HG03575 (cell line): ENCODE measurements at regions not wholly inside any gene's neighbourhood (a gene's known extent, or its start where the extent isn't known, plus 50 kb on each side); places are given as distances from the start of the nearest gene placed in this dataset.
"Not testable (repeated sequence)": the region's sequence is repeated elsewhere in the genome, so short reads cannot be mapped to it uniquely, and the experiment has no call there.

Experiments
- ATAC-seq: cut with Tn5 transposase; IDR thresholded peaks from one replicate; pipeline ENCODE4 v1.9.1; 2021; ENCODE audit not compliant: unreplicated experiment, insufficient number of reproducible peaks, low FRiP score; ENCODE audit errors: extremely low read depth

GRCh38 chr2:144825331-144826020 lies 305.6 kb upstream of the ZEB2 start:
- no peak for ATAC-seq

- no peak for ATAC-seq
Measured at GRCh38 chr2:144824306-144825080, 304.6 kb upstream of the ZEB2 start.

GRCh38 chr2:144822966-144823365 lies 303.0 kb upstream of the ZEB2 start:
- ATAC-seq = no peak

- ATAC-seq = no peak
Measured at GRCh38 chr2:144812288-144812687, 292.4 kb upstream of the ZEB2 start.

- no peak for ATAC-seq
Measured at GRCh38 chr2:144801766-144802165, 281.8 kb upstream of the ZEB2 start.

GRCh38 chr2:144801325-144801724 lies 281.4 kb upstream of the ZEB2 start:
- no peak for ATAC-seq

GRCh38 chr2:144798989-144799388 lies 279.1 kb upstream of the ZEB2 start:
- no peak for ATAC-seq

- no peak for ATAC-seq
Measured at GRCh38 chr2:144798034-144798433, 278.1 kb upstream of the ZEB2 start.

GRCh38 chr2:144796936-144797335 lies 277.0 kb upstream of the ZEB2 start:
- ATAC-seq = no peak

- no peak for ATAC-seq
Measured at GRCh38 chr2:144796164-144796563, 276.2 kb upstream of the ZEB2 start.

- ATAC-seq = no peak
Measured at GRCh38 chr2:144785253-144785652, 265.3 kb upstream of the ZEB2 start.

- ATAC-seq = no peak
Measured at GRCh38 chr2:144780983-144781382, 261.1 kb upstream of the ZEB2 start.

- ATAC-seq = no peak
Measured at GRCh38 chr2:144776766-144777165, 256.8 kb upstream of the ZEB2 start.

GRCh38 chr2:144774809-144775208 lies 254.9 kb upstream of the ZEB2 start:
- no peak for ATAC-seq

- no peak for ATAC-seq
Measured at GRCh38 chr2:144771348-144771747, 251.4 kb upstream of the ZEB2 start.

GRCh38 chr2:144770616-144771230 lies 250.8 kb upstream of the ZEB2 start:
- no peak for ATAC-seq

GRCh38 chr2:144760939-144761338 lies 241.0 kb upstream of the ZEB2 start:
- not testable (repeated sequence) for ATAC-seq

- no peak for ATAC-seq
Measured at GRCh38 chr2:144759746-144760145, 239.8 kb upstream of the ZEB2 start.

GRCh38 chr2:144758196-144758595 lies 238.3 kb upstream of the ZEB2 start:
- ATAC-seq = not testable (repeated sequence)

- ATAC-seq = no peak
Measured at GRCh38 chr2:144753416-144753815, 233.5 kb upstream of the ZEB2 start.
